ENCODE measurements at regions not wholly inside any gene's neighbourhood (a gene's known extent, or its start where the extent isn't known, plus 50 kb on each side); places are given as distances from the start of the nearest gene placed in this dataset.

DNA sequence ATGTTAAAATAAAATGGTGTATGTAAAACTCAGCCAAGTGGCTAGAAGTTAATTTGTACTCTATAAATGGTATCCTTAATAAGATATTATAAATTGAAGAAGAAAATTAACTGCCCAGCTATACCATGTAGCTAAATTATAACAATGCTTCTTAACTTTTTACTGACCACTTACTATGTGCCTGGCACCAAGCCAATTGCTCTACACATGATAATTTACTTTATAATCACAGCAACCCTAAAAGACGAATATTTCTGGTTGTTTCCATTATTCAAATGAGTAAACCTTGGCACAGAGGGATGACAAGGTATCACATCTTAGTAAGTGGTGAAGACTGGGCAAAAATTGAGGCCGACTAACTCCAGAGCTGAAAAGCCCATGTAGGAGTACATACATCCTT is 1506.6 kb downstream of the PCDH7 start:
- Mint-ChIP-seq H3K9me3 (no peaks in the 10 kb centered on the region), H3K27me3 (no peaks in the 10 kb centered on the region), H3K36me3 (ENCODE audit: low read depth) (no peaks in the 10 kb centered on the region), H3K4me1 (ENCODE audit: low read depth) (no peaks in the 10 kb centered on the region), H3K27ac (no peak overlapping the region), H3K4me3 (no peak overlapping the region)
- intact Hi-C loops (cut with micrococcal nuclease), result no loop called here

DNA sequence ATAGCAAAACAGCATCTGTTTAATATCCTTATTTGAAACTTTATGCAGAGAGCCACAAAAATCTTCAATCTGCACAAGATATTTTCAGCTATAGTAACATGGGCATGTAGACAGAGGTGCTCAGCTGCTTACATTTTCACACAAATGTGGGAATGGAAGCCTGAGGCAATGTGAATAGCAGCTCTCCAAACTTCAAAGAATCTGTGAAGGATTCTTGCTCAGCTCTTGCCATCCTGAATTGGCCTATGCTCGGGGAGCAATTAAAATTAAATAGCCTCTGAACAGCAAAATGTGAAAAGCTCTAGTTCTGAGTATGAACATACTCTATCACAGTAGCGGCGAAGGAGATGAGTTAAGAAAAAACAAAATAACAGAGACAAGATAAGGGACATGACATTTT is 1523.8 kb downstream of the PCDH7 start:
- Mint-ChIP-seq H3K27ac (no peak overlapping the region), H3K36me3 (ENCODE audit: low read depth) (no peaks in the 10 kb centered on the region), H3K9me3 (no peaks in the 10 kb centered on the region), H3K4me1 (ENCODE audit: low read depth) (no peaks in the 10 kb centered on the region), H3K4me3 (no peak overlapping the region), H3K27me3 (no peaks in the 10 kb centered on the region)
- intact Hi-C loops (cut with micrococcal nuclease), result no loop called here

DNA sequence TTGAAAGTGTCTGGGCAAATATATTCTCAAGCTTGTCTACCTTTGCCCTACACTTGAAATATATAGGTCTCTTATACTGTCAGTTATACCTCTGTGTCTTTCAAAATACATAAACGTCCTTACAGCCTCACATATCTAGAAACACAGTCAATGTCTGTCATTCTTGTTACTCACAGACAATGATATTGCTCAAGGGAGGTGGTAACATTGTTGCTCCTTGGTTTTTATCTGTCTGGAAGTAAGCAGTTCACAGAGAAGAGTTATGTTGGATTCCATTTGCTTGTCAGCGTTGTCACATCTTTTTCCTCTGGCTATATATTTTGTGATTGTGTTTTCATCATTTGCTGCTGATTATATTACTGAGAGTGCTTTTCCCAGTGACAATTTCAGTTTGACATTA is 1528.9 kb downstream of the PCDH7 start:
- H3K36me3 Mint-ChIP-seq (ENCODE audit: low read depth), result no peaks in the 10 kb centered on the region
- no peaks in the 10 kb centered on the region for H3K9me3 Mint-ChIP-seq
- no peak overlapping the region for H3K4me3 Mint-ChIP-seq
- intact Hi-C loops (cut with micrococcal nuclease), result no loop called here
- H3K4me1 Mint-ChIP-seq (ENCODE audit: low read depth), result no peaks in the 10 kb centered on the region
- H3K27ac Mint-ChIP-seq, result no peak overlapping the region
- H3K27me3 Mint-ChIP-seq, result no peaks in the 10 kb centered on the region

DNA sequence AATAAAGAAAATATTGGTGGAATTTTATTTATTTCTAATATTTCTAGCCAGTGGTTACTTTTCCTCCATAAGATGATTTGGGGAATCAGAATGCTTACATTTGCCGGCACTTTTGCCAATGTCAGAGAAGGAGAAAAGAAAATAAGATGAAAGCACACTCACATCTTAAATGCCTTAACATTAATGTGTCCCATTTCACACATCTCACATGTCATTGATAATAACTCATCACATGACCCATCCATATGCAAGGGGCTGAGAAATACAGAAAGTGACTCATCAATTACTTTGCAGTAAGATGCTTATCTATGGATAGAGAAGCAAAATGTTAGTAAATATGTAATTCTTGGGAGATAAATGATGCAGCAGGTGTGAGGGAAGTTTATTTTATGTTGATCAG is 1531.0 kb downstream of the PCDH7 start:
- H3K4me1 Mint-ChIP-seq (ENCODE audit: low read depth), result no peaks in the 10 kb centered on the region
- no peaks in the 10 kb centered on the region for H3K36me3 Mint-ChIP-seq (ENCODE audit: low read depth)
- no peak overlapping the region for H3K4me3 Mint-ChIP-seq
- intact Hi-C loops (cut with micrococcal nuclease), result no loop called here
- no peaks in the 10 kb centered on the region for H3K27me3 Mint-ChIP-seq
- no peak overlapping the region for H3K27ac Mint-ChIP-seq
- H3K9me3 Mint-ChIP-seq, result no peaks in the 10 kb centered on the region

DNA sequence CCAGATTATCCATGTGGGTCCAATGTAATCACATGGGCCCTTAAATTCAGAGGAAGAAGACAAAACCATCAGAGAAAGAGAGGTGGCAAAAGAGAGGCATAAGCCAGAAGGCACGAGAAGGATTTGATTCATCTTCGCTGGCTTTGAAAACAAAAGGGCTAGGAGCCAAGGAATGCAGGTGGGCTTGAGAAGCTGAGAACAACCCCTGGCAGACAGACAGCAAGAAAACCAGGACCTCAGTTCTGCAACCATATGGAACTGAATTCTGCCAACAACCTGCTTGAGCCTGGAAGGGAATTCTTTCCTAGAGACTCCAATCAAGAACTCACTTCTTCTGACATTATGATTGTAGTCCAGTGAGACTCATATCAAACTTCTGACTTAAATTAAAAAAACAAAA is 1531.8 kb downstream of the PCDH7 start:
- Mint-ChIP-seq H3K27ac (no peak overlapping the region), H3K4me1 (ENCODE audit: low read depth) (no peaks in the 10 kb centered on the region), H3K27me3 (no peaks in the 10 kb centered on the region), H3K4me3 (no peak overlapping the region), H3K9me3 (no peaks in the 10 kb centered on the region), H3K36me3 (ENCODE audit: low read depth) (no peaks in the 10 kb centered on the region)
- intact Hi-C loops (cut with micrococcal nuclease), result no loop called here

DNA sequence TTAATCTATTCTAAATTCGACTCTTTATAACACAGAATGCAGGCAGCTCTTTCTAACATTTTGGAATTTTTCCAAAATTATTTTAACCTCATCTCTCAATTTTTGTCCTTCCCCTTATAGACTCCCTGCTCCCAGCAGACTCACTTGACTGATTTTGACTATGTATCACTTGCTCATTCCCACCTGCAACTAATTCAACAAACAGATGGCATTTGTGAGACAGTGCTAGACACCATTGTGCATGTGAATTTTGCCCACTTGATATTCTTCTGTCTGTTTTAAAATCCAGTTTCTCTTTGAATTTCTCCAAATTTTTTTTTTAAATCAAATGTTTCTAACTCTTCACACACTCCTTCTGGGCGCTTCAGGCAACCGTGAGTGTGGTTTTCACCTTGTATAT is 1534.0 kb downstream of the PCDH7 start:
- Mint-ChIP-seq H3K27me3 (no peaks in the 10 kb centered on the region), H3K4me1 (ENCODE audit: low read depth) (no peaks in the 10 kb centered on the region), H3K4me3 (no peak overlapping the region), H3K9me3 (no peaks in the 10 kb centered on the region), H3K36me3 (ENCODE audit: low read depth) (no peaks in the 10 kb centered on the region), H3K27ac (no peak overlapping the region)
- intact Hi-C loops (cut with micrococcal nuclease), result no loop called here

DNA sequence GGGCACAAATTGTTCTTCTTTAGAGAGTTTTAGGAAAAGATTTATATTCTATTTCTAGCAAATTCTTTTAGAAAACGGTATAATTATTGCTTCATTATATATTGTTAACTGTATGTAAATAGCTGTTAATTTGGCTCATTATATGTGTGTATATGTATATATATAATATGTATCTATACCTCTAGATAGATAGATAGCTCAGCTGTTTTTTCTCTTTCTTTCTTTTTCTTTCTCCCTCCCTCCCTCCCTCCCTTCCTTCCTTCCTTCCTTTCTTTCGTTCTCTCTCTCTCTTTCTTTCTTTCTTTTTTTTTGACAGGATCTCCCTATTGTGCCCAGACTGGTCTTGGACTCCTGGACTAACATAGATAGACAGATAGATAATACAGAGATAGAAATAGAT is 1538.8 kb downstream of the PCDH7 start:
- Mint-ChIP-seq H3K27ac (no peak overlapping the region), H3K4me1 (ENCODE audit: low read depth) (no peaks in the 10 kb centered on the region), H3K4me3 (no peak overlapping the region), H3K9me3 (no peaks in the 10 kb centered on the region), H3K27me3 (no peaks in the 10 kb centered on the region), H3K36me3 (ENCODE audit: low read depth) (no peaks in the 10 kb centered on the region)
- intact Hi-C loops (cut with micrococcal nuclease), result no loop called here

DNA sequence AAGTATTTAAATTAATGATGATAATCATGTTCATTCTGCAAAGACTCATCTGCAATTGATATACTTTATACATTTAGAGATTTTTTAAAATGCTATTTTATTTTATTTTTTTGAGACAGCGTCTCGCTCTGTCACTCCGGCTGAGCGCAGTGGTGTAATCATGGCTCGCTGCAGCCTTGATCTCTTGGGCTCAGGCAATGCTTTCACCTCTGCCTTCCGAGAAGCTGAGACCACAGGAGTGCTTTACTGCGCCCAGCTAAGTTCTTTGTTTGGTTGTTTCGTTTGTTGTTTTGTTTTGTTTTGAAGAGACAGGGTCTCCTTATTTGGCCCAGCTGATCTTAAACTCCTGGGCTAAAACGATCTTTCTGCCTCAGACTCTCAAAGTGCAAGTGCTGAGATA is 1541.0 kb downstream of the PCDH7 start:
- Mint-ChIP-seq H3K9me3 (no peaks in the 10 kb centered on the region), H3K4me3 (no peak overlapping the region), H3K27ac (no peak overlapping the region), H3K36me3 (ENCODE audit: low read depth) (no peaks in the 10 kb centered on the region), H3K27me3 (no peaks in the 10 kb centered on the region), H3K4me1 (ENCODE audit: low read depth) (no peaks in the 10 kb centered on the region)
- intact Hi-C loops (cut with micrococcal nuclease), result no loop called here

DNA sequence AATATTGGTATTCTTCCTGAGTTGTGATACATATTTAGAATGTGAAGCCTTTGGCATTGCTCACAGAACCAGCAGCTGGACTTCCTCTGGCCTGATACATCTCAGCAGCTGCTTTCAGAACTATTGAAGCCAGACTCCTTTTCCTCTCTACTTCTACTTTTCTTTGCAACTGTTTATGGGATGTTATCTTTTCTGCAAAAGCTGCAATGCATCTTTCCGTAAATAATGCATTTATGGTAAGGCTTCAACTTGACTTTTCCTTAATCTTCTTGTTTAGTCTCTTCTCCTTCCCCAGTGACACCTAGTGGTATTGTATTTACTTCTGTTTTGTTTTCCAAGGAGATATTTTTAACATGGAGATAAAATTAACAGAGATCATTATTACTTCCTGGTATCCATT is 1548.7 kb downstream of the PCDH7 start:
- Mint-ChIP-seq H3K4me3 (no peak overlapping the region), H3K4me1 (ENCODE audit: low read depth) (no peaks in the 10 kb centered on the region), H3K27ac (no peak overlapping the region), H3K9me3 (no peaks in the 10 kb centered on the region), H3K27me3 (no peaks in the 10 kb centered on the region), H3K36me3 (ENCODE audit: low read depth) (no peaks in the 10 kb centered on the region)
- intact Hi-C loops (cut with micrococcal nuclease), result no loop called here

DNA sequence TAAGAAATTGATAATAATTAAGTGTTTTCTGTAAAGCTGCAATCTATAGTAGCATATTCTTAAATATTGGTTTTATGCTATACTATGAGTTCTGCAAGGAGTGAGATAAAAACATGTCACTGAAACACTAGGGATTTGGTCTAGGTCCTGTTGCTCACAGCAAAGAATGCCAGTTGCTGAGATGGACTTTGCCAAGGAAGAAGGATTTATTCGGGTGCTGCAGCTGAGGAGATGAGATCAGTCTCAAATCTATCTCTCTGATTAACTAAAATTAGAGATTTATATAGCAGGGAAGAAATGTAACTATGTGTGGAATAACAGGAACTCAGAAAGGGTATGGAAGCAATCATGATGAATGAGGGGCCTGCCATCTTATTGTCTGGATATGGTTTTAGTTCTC is 1569.9 kb downstream of the PCDH7 start:
- H3K36me3 Mint-ChIP-seq (ENCODE audit: low read depth), result no peaks in the 10 kb centered on the region
- intact Hi-C loops (cut with micrococcal nuclease), result no loop called here
- peaks cover 9% of the 10 kb centered on the region for H3K9me3 Mint-ChIP-seq
- no peak overlapping the region for H3K4me3 Mint-ChIP-seq
- H3K27ac Mint-ChIP-seq, result no peak overlapping the region
- H3K27me3 Mint-ChIP-seq, result no peaks in the 10 kb centered on the region
- no peaks in the 10 kb centered on the region for H3K4me1 Mint-ChIP-seq (ENCODE audit: low read depth)

DNA sequence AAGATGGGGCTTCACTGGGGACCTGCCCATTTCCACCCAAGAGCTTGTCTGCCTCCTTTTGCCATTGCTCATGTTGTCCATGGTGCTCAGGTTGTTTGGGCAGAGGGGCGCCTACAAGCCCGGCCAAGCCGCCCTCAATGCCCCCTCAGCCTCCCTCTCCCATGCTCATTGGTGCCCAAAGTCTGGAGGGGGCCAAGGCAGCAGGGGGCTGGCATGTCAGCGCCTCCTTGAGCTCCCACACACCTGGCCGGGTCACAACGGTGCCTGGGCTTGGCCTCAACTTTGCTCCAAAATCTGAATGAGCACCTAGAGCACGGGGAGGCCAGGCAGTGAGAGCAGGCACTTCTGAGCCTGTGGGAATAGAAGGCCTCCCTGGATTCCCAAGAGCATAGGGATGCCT is 1598.8 kb downstream of the PCDH7 start:
- H3K9me3 Mint-ChIP-seq, result peaks cover 26% of the 10 kb centered on the region
- H3K36me3 Mint-ChIP-seq (ENCODE audit: low read depth), result no peaks in the 10 kb centered on the region
- H3K27me3 Mint-ChIP-seq, result no peaks in the 10 kb centered on the region
- intact Hi-C loops (cut with micrococcal nuclease), result no loop called here
- H3K4me3 Mint-ChIP-seq, result no peak overlapping the region
- no peaks in the 10 kb centered on the region for H3K4me1 Mint-ChIP-seq (ENCODE audit: low read depth)
- H3K27ac Mint-ChIP-seq, result no peak overlapping the region

DNA sequence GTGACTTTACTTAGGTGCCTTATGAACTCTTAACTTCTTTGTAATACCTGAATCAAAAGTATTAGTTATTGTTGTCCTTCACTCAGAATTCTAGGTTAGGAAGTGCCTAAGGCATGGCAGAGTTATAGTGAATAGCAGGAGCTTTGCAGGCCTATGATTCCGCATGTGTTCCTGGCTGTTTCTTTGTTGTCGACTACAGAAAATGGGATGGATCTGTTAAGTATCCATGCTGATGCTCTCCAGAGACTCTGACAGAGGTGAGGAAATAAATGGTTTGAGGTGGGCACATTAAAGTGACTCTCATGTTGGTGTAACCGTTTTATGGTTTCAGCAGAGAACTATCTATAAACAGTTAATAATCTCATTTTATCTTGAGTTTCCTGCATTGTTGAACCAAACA is 1601.3 kb downstream of the PCDH7 start:
- H3K9me3 Mint-ChIP-seq, result peaks cover 49% of the 10 kb centered on the region
- no peak overlapping the region for H3K27ac Mint-ChIP-seq
- H3K27me3 Mint-ChIP-seq, result no peaks in the 10 kb centered on the region
- H3K4me3 Mint-ChIP-seq, result no peak overlapping the region
- intact Hi-C loops (cut with micrococcal nuclease), result no loop called here
- H3K36me3 Mint-ChIP-seq (ENCODE audit: low read depth), result no peaks in the 10 kb centered on the region
- H3K4me1 Mint-ChIP-seq (ENCODE audit: low read depth), result no peaks in the 10 kb centered on the region

DNA sequence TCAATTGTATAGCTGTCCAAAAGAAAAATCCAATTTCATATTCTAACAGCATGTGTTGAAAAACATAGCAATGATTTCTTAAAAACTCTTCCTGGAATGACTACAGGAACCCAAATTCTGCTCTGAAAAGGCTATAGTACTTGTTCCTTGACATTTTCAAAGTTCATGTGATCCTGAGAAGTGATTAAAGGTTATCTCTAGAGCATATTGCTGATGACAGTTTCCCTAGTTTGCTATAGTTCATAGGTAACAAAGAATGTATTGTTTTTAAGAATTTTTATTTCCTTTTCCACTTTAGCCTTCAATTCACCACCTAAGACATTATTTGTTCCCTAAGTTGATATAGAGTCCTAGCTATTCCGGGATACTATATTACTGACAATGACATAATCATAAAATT is 1614.6 kb downstream of the PCDH7 start:
- intact Hi-C loops (cut with micrococcal nuclease), result no loop called here
- Mint-ChIP-seq H3K4me3 (no peak overlapping the region), H3K9me3 (no peaks in the 10 kb centered on the region), H3K27ac (no peak overlapping the region), H3K4me1 (ENCODE audit: low read depth) (no peaks in the 10 kb centered on the region), H3K36me3 (ENCODE audit: low read depth) (no peaks in the 10 kb centered on the region), H3K27me3 (no peaks in the 10 kb centered on the region)

DNA sequence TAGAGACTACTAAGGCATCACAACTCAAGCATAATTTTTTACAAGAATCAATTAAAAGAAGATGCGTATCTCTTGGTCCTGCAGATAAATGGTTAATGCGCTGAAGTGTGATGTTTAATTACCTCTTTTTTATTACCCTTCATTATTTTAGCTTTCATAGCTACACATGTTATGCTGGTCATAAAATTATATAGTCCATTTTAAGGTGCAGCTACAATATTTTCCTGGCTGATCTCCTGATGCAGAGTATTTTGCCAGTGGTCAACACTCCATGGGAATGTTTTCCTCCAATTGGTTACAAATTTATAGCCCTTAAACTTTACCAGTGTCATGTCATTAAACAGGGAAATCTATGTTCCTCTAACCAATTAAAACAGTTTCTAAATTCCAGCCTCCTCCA is 1617.2 kb downstream of the PCDH7 start:
- Mint-ChIP-seq H3K27ac (no peak overlapping the region), H3K4me3 (no peak overlapping the region), H3K9me3 (no peaks in the 10 kb centered on the region), H3K36me3 (ENCODE audit: low read depth) (no peaks in the 10 kb centered on the region), H3K4me1 (ENCODE audit: low read depth) (no peaks in the 10 kb centered on the region), H3K27me3 (no peaks in the 10 kb centered on the region)
- intact Hi-C loops (cut with micrococcal nuclease), result no loop called here

DNA sequence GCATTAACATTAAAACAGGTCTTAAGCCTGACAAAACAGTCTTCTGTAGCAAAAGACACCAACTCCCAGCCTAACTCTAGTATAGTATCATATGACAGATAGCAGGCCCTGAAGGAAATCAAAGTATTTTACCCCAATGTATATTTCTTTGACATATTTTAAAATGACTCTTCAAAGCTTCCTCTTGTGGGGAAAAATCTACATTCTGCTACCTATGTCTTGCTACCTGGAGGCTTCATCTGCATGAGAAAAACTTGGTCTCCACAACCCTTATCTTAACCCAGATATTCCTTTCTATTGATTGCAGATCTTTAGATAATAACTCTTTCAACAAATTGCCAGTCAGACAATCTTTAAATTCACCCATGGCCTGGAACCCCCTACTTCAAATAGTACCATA is 1620.4 kb downstream of the PCDH7 start:
- no peaks in the 10 kb centered on the region for H3K36me3 Mint-ChIP-seq (ENCODE audit: low read depth)
- intact Hi-C loops (cut with micrococcal nuclease), result no loop called here
- H3K9me3 Mint-ChIP-seq, result no peaks in the 10 kb centered on the region
- H3K27me3 Mint-ChIP-seq, result no peaks in the 10 kb centered on the region
- H3K4me1 Mint-ChIP-seq (ENCODE audit: low read depth), result no peaks in the 10 kb centered on the region
- H3K27ac Mint-ChIP-seq, result no peak overlapping the region
- H3K4me3 Mint-ChIP-seq, result no peak overlapping the region

DNA sequence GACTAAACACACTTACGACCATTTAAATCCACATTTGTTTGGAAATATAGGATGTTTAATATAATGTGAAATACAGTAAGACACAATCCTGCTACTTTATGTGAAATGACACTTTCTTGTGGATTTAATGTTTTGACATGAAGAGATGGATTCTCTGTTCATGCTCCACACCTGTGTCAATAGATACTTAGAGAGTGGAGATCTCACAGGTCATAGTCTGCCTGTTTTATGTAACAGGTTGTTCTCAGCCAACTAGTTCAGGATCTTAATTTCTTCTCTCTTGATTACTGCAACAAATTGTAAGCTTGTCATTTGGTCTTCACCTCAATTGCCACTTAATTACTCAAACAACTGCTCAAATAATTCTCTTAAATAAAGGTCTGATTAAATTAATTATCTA is 1621.2 kb downstream of the PCDH7 start:
- H3K9me3 Mint-ChIP-seq, result no peaks in the 10 kb centered on the region
- no peaks in the 10 kb centered on the region for H3K36me3 Mint-ChIP-seq (ENCODE audit: low read depth)
- H3K27me3 Mint-ChIP-seq, result no peaks in the 10 kb centered on the region
- intact Hi-C loops (cut with micrococcal nuclease), result no loop called here
- no peak overlapping the region for H3K4me3 Mint-ChIP-seq
- no peak overlapping the region for H3K27ac Mint-ChIP-seq
- H3K4me1 Mint-ChIP-seq (ENCODE audit: low read depth), result no peaks in the 10 kb centered on the region
